ENCODE measurements at regions not wholly inside any gene's neighbourhood (a gene's known extent, or its start where the extent isn't known, plus 50 kb on each side); places are given as distances from the start of the nearest gene placed in this dataset.

DNA sequence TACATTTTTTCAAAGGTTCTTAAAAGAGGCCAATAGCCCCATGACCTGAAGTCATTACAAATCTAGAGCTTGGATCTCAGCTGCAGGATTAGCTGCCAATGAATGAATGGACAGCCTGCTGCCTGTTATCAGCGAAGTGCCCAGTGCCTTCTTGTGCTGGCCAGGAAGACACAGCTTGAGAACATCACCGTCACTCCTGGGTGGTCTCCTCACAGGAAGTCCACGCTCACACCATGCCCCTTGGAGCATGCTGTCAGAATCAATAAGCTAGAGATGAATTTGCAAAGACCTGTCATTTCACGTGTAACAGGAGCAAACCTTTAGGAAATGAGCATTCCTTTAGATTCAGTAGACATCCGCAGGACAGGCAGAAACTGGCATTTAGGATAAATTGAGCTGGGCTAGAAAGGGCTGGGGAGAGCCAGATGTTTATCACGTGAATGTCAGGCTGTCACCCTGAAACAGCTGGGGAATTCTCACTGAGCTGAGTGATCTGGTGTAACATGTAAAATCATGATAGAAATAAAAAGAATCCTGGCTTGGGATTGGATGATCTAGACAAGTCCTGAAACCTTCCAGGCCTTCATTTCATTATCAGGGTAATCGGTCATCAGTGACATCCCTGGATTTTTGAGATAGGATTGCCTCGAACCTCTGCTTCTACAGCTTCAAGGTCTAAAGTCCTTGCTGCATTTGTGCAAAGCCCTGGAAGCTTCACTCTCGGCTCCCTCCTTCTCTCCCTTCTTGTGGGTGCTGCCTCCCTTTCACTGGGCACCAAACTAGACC lies 49.9 kb upstream of the MEDAG start:
- TF ChIP-seq POLR2AphosphoS5 (IDR thresholded peaks at IDR 0.05) (no peak), POLR2A (IDR thresholded peaks at IDR 0.05) (no peak), CTCF (IDR thresholded peaks at IDR 0.05) (no peak)
